Kidney epithelial cell (primary cell): ENCODE measurements at regions not wholly inside any gene's neighbourhood (a gene's known extent, or its start where the extent isn't known, plus 50 kb on each side); places are given as distances from the start of the nearest gene placed in this dataset.

Experiments used
- DNase-seq: peaks from one replicate; pipeline ENCODE4 v3.0.0-alpha.2; 2010; ENCODE audit warnings: low read depth
- H3K27me3 ChIP-seq: 2 replicates; pipeline ENCODE4 v1.6.0; 2011; ENCODE audit warnings: low read length; ENCODE audit not compliant: control insufficient read depth, insufficient read depth
- H3K36me3 ChIP-seq: 2 replicates; pipeline ENCODE4 v1.5.1; 2011; ENCODE audit warnings: low read length; ENCODE audit not compliant: control insufficient read depth, insufficient read depth
- H3K4me3 ChIP-seq: 2 replicates; pipeline ENCODE4 v1.5.1; 2011; ENCODE audit warnings: low read depth, mild to moderate bottlenecking, control low read depth, low read length
- CTCF ChIP-seq: IDR thresholded peaks from 2 replicates; pipeline ENCODE4 v1.5.1; 2011; ENCODE audit warnings: mild to moderate bottlenecking, moderate library complexity, low read length, control low read depth, inconsistent platforms; ENCODE audit not compliant: insufficient read depth, poor library complexity, severe bottlenecking

GRCh38 chr13:91272235-91272777 is 75.2 kb upstream of the MIR17HG start:
- TF ChIP-seq CTCF: no peak
- no peak overlapping the region for H3K4me3 ChIP-seq
- DNase-seq: no peak

GRCh38 chr13:91273675-91274074 is 73.8 kb upstream of the MIR17HG start:
- DNase-seq: no peak
- no peak for TF ChIP-seq CTCF
- no peaks in the 10 kb centered on the region for H3K36me3 ChIP-seq
- H3K4me3 ChIP-seq: no peak overlapping the region
- H3K27me3 ChIP-seq: no peaks in the 10 kb centered on the region

More at GRCh38 chr13:91272235-91272777, 75.2 kb upstream of the MIR17HG start:
- Histone ChIP-seq H3K36me3 (no peaks in the 10 kb centered on the region), H3K27me3 (no peaks in the 10 kb centered on the region)

- Histone ChIP-seq H3K36me3 (no peaks in the 10 kb centered on the region), H3K4me3 (no peak overlapping the region), H3K27me3 (no peaks in the 10 kb centered on the region)
- no peak for DNase-seq
- TF ChIP-seq CTCF: no peak
These were observed 70.3 kb upstream of the MIR17HG start for GRCh38 chr13:91277013-91277676.

GRCh38 chr13:91278291-91278690 is 69.2 kb upstream of the MIR17HG start:
- no peaks in the 10 kb centered on the region for H3K27me3 ChIP-seq
- H3K36me3 ChIP-seq: no peaks in the 10 kb centered on the region
- DNase-seq: no peak
- no peak overlapping the region for H3K4me3 ChIP-seq
- no peak for TF ChIP-seq CTCF

- DNase-seq: no peak
- TF ChIP-seq CTCF: no peak
- Histone ChIP-seq H3K4me3 (no peak overlapping the region), H3K27me3 (no peaks in the 10 kb centered on the region), H3K36me3 (no peaks in the 10 kb centered on the region)
These were observed 68.6 kb upstream of the MIR17HG start for GRCh38 chr13:91278888-91279287.

- Histone ChIP-seq H3K27me3 (no peaks in the 10 kb centered on the region), H3K36me3 (no peaks in the 10 kb centered on the region), H3K4me3 (no peak overlapping the region)
- TF ChIP-seq CTCF: no peak
- DNase-seq: no peak
These were observed 66.7 kb upstream of the MIR17HG start for GRCh38 chr13:91280801-91281200.
